AG09309 (cell line): ENCODE measurements at regions not wholly inside any gene's neighbourhood (a gene's known extent, or its start where the extent isn't known, plus 50 kb on each side); places are given as distances from the start of the nearest gene placed in this dataset.

ENCODE experiments used
- DNase-seq: peaks from one replicate; pipeline ENCODE4 v3.0.0-alpha.2; 2010; ENCODE audit warnings: low read depth
- H3K4me3 ChIP-seq: 2 replicates; pipeline ENCODE4 v1.5.1; 2011; ENCODE audit warnings: mild to moderate bottlenecking, low read depth, low read length, moderate library complexity; ENCODE audit not compliant: control insufficient read depth
- CTCF ChIP-seq: IDR thresholded peaks from 2 replicates; pipeline ENCODE4 v1.5.1; 2011; ENCODE audit warnings: mild to moderate bottlenecking, low read depth, low read length, inconsistent platforms; ENCODE audit not compliant: insufficient read depth, control insufficient read depth; ENCODE audit errors: missing control alignments

- no peak for TF ChIP-seq CTCF
- no peak overlapping the region for H3K4me3 ChIP-seq
- DNase-seq = no peak
These were observed 107.6 kb downstream of the C12orf50 start for GRCh38 chr12:87921621-87922020.

DNA sequence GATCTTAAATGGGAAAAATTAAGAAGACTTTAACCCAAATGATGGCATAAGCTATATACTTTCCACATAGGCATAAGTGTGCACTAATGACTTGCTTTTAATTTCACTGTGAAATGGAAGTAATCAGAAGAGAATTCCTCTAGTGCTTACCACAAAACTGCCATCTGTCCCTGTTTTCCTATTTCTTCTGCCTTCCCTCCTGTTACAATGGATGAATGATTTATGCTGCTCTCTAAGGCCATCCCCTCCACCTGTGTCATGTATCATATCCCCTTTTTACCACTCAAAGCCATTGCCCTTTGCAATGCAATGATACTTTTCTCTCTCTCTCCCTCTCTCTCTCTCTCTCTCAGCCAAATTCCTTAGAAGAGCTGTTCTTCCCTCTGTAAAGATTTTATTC lies 109.1 kb downstream of the C12orf50 start:
- H3K4me3 ChIP-seq = no peak overlapping the region
- DNase-seq = no peak
- TF ChIP-seq CTCF = no peak

- no peak for DNase-seq
- no peak for TF ChIP-seq CTCF
- H3K4me3 ChIP-seq = no peak overlapping the region
These were observed 127.7 kb downstream of the C12orf50 start for GRCh38 chr12:87901457-87901856.

DNA sequence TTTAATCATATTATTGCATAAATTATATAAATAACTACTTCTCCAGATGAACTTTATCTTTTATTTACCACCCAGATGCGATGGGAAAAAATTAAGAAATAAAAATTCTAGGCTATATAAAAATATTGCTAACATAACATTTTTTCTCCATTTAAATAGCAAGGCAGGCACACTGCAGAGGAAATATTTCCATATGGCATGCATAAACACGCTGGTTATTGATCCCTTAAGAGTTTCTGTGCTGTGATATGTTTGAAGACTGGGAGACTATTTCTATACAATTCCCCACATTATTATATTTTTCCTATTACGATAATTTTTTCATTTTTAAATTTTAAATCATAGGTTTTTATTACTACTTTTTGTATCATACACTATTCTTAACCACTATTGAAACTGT lies 131.5 kb downstream of the C12orf50 start:
- no peak for TF ChIP-seq CTCF
- no peak overlapping the region for H3K4me3 ChIP-seq
- no peak for DNase-seq

DNA sequence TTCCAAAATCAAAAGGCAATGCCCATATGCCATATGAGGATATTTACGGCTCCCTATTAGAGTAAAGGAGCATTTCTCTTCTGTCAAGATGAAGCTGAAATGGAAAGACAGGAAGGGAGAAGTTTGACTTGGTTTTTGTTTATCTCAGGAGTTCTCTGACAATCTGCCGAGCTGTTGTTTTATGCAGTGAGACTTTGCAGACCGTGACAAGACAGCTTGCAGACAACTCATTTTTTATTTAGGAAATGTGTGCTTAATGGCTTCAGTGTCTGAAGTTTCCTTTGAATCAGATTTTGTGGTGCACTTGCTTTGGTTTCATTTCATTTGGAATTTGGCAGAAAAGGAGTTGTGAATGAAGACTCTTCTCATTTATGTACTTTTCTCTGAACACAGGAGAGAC lies 145.4 kb downstream of the C12orf50 start:
- TF ChIP-seq CTCF = no peak
- no peak overlapping the region for H3K4me3 ChIP-seq
- DNase-seq = no peak

- DNase-seq = no peak
- no peak overlapping the region for H3K4me3 ChIP-seq
- no peak for TF ChIP-seq CTCF
These were observed 150.1 kb downstream of the C12orf50 start for GRCh38 chr12:87879141-87879540.

DNA sequence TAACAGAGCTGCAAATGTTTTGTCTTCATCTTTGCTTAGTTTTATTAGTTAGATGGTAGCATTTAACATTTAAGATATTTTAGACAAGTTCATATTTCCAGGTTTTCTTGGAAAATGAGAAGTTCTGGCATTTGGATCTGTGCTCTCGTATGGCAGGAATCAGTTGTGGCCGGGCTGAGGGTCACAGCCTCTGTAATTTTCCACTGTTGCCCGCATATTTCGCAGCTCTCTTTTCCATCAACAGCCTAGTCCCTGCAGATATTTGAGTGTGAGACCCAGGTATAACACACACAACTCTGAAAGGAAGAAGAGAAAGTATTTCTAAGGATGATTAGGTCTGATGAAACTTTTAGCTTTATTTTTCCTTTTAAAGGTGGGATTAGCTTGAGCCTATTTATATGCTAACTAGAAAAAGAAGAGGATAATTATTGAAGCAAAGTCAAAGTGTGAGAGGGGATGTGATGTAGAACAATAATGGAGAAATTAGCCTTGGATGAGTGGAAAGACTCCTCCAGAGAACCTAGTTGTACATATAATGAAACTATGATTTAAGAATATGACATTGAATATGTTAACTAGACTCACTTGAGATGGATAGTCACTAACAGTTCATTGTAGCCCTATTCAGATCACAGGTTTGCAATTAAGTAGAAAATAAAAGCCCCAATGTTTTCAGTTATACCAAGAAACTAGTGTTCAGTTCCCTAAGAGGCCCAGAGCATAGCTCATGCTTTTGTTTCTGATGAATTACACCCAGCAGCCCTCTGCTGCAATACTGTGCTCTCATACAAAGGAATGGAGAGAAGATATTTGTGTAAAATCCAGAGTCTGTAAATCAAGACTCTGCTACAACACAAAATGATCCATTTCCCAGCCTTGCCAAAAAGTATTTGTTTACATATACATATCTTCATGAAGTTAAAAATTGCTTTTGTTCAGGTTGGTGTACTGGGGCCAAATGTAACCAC lies 158.4 kb downstream of the C12orf50 start:
- no peak for TF ChIP-seq CTCF
- DNase-seq = no peak
- no peak overlapping the region for H3K4me3 ChIP-seq
